DND-41 (cell line): ENCODE measurements at regions not wholly inside any gene's neighbourhood (a gene's known extent, or its start where the extent isn't known, plus 50 kb on each side); places are given as distances from the start of the nearest gene placed in this dataset.

Experiments
- EZH2 ChIP-seq: IDR thresholded peaks from 3 replicates; pipeline ENCODE4 v1.6.1; 2012; ENCODE audit warnings: borderline replicate concordance, low read depth, mild to moderate bottlenecking, moderate library complexity, low read length, inconsistent platforms; ENCODE audit not compliant: severe bottlenecking
- TF ChIP-seq, protein P1 (sequence below): IDR thresholded peaks from 2 replicates; pipeline ENCODE4 v1.5.1; 2012; ENCODE audit warnings: borderline replicate concordance, low read length, moderate library complexity, mild to moderate bottlenecking; ENCODE audit not compliant: poor library complexity, severe bottlenecking; ENCODE audit errors: extremely low read depth

DNA sequence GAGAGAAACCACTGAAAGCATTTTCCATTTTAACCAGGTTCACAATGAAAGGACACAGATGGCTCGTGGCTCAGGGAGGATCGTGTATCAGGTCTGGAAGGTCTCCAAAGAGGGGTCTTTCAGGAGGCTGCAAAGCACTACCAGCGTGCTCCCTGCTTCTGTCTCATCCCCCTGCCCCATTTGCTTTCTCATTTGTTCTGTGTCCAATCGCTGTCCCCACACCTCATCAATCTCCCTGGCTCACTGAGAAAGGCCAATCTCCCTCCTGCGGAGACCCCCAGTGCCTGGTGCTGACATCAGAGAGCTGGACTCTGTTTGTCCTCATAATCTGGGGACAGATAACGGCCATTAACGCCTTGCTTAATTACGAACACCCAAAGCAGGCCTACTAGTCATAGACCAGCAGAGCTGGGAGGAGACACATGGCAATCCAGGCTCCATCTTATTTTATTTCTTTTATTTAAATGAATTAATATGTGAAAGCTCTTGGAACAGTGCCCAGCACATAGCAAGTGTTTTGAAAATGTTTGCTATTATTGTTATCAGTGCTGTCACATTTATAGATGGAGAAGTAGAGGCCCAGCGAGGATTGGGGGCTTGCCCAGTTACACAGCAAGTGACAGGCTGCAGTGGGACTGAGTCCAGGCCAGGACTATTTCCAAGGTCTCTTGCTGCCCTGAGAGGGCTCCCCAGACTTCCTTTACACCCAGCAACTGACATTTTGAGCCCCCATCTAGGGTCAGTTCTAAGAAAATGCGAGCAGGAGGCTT lies 341.0 kb upstream of the USP24 start:
- TF ChIP-seq, protein P1, sequence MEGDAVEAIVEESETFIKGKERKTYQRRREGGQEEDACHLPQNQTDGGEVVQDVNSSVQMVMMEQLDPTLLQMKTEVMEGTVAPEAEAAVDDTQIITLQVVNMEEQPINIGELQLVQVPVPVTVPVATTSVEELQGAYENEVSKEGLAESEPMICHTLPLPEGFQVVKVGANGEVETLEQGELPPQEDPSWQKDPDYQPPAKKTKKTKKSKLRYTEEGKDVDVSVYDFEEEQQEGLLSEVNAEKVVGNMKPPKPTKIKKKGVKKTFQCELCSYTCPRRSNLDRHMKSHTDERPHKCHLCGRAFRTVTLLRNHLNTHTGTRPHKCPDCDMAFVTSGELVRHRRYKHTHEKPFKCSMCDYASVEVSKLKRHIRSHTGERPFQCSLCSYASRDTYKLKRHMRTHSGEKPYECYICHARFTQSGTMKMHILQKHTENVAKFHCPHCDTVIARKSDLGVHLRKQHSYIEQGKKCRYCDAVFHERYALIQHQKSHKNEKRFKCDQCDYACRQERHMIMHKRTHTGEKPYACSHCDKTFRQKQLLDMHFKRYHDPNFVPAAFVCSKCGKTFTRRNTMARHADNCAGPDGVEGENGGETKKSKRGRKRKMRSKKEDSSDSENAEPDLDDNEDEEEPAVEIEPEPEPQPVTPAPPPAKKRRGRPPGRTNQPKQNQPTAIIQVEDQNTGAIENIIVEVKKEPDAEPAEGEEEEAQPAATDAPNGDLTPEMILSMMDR, result no peak
- no peak for TF ChIP-seq EZH2
